ENCODE measurements at regions not wholly inside any gene's neighbourhood (a gene's known extent, or its start where the extent isn't known, plus 50 kb on each side); places are given as distances from the start of the nearest gene placed in this dataset.
A peak's percentile ranks its signal among the peaks of the same experiment; 100 is the strongest.

- no peak for TF ChIP-seq CTCF (IDR thresholded peaks at IDR 0.05; ENCODE audit: low read depth, low read length)
- H3K4me3 ChIP-seq (replicated peaks in 1 of 2; ENCODE audit: low read depth in 2 of 2, low read length in 2 of 2): no peak overlapping the region
- DNase-seq (ENCODE audit: low read depth in 2 of 2): peak; percentile 79 to 95
These were observed 219.9 kb upstream of the ECI2 start for GRCh38 chr6:4355241-4355640.

- DNase-seq (ENCODE audit: low read depth in 2 of 2): no peak
- no peak for TF ChIP-seq CTCF (IDR thresholded peaks at IDR 0.05; ENCODE audit: low read depth, low read length)
- no peak overlapping the region for H3K4me3 ChIP-seq (replicated peaks in 1 of 2; ENCODE audit: low read depth in 2 of 2, low read length in 2 of 2)
These were observed 218.8 kb upstream of the ECI2 start for GRCh38 chr6:4354181-4354580.

GRCh38 chr6:4352731-4353130, 217.4 kb upstream of the ECI2 start:
- TF ChIP-seq CTCF (IDR thresholded peaks at IDR 0.05; ENCODE audit: low read depth, low read length): no peak
- no peak overlapping the region for H3K4me3 ChIP-seq (replicated peaks in 1 of 2; ENCODE audit: low read depth in 2 of 2, low read length in 2 of 2)
- DNase-seq (ENCODE audit: low read depth in 2 of 2): peak in 1 of 2 donors; percentile 23

- DNase-seq (ENCODE audit: low read depth in 2 of 2): no peak
- no peak for TF ChIP-seq CTCF (IDR thresholded peaks at IDR 0.05; ENCODE audit: low read depth, low read length)
- H3K4me3 ChIP-seq (replicated peaks in 1 of 2; ENCODE audit: low read depth in 2 of 2, low read length in 2 of 2): peak overlapping the region in 1 of 2 donors; percentile 35
These were observed 216.9 kb upstream of the ECI2 start for GRCh38 chr6:4352322-4352669.

GRCh38 chr6:4351520-4352321, 216.3 kb upstream of the ECI2 start:
- peak; percentile 11 for TF ChIP-seq CTCF (IDR thresholded peaks at IDR 0.05; ENCODE audit: low read depth, low read length)
- peak; percentile 96 to 98 for DNase-seq (ENCODE audit: low read depth in 2 of 2)
- H3K4me3 ChIP-seq (replicated peaks in 1 of 2; ENCODE audit: low read depth in 2 of 2, low read length in 2 of 2): peak overlapping the region in 1 of 2 donors; percentile 35

GRCh38 chr6:4350567-4351519, 215.5 kb upstream of the ECI2 start:
- no peak for TF ChIP-seq CTCF (IDR thresholded peaks at IDR 0.05; ENCODE audit: low read depth, low read length)
- peak; percentile 78 to 88 for DNase-seq (ENCODE audit: low read depth in 2 of 2)
- no peak overlapping the region for H3K4me3 ChIP-seq (replicated peaks in 1 of 2; ENCODE audit: low read depth in 2 of 2, low read length in 2 of 2)
